WTC11 (cell line): ENCODE measurements at regions not wholly inside any gene's neighbourhood (a gene's known extent, or its start where the extent isn't known, plus 50 kb on each side); places are given as distances from the start of the nearest gene placed in this dataset.

Experiments
- ATAC-seq: fragments of 200-7000 bp; cut with Tn5 transposase; 2 replicates; pipeline ENCODE4 v1.10.0; 2021; ENCODE audit warnings: mild to moderate bottlenecking, moderate library complexity
- CTCF ChIA-PET: fragments of 300-600 bp; sonication (Branson Sonifier 250); formaldehyde crosslinking; loops from one replicate; lab custom pipeline; 2021; ENCODE audit warnings: antibody characterized with exemption; lab: Charles Lee
- POLR2A ChIA-PET: fragments of 350-600 bp; sonication (Branson Sonifier 250); formaldehyde crosslinking; loops from one replicate; lab custom pipeline; 2021; ENCODE audit warnings: antibody characterized with exemption; lab: Charles Lee
- DNase-seq: peaks from one replicate; pipeline ENCODE4 v3.0.0; 2021; ENCODE audit warnings: low spot score
- H3K27ac Mint-ChIP-seq: 2 replicates; pipeline ENCODE4 v1.8.0; 2021; ENCODE audit warnings: mixed read lengths
- H3K27me3 Mint-ChIP-seq: 2 replicates; pipeline ENCODE4 v1.8.0; 2021; ENCODE audit warnings: low read depth, mild to moderate bottlenecking, moderate library complexity, mixed read lengths
- H3K36me3 Mint-ChIP-seq: 2 replicates; pipeline ENCODE4 v1.8.0; 2021; ENCODE audit warnings: mixed read lengths
- H3K4me1 Mint-ChIP-seq: 2 replicates; pipeline ENCODE4 v1.8.0; 2022; ENCODE audit warnings: mixed read lengths
- H3K4me3 Mint-ChIP-seq: 2 replicates; pipeline ENCODE4 v1.8.0; 2021; ENCODE audit warnings: mild to moderate bottlenecking, moderate library complexity, mixed read lengths
- H3K9me3 Mint-ChIP-seq: 2 replicates; pipeline ENCODE4 v1.8.0; 2021; ENCODE audit warnings: mixed read lengths
- ATF1 ChIP-seq: sonication (generic); formaldehyde crosslinking; IDR thresholded peaks from 2 replicates; pipeline ENCODE4 v1.8.1; 2023; ENCODE audit warnings: mild to moderate bottlenecking, moderate library complexity, missing genetic modification reagents
- CREM ChIP-seq: sonication (generic); formaldehyde crosslinking; IDR thresholded peaks from 2 replicates; pipeline ENCODE4 v1.8.1; 2022; ENCODE audit warnings: mild to moderate bottlenecking, missing genetic modification reagents, moderate library complexity
- FOXP1 ChIP-seq: sonication (generic); formaldehyde crosslinking; IDR thresholded peaks from 2 replicates; pipeline ENCODE4 v1.8.0; 2022; ENCODE audit warnings: missing genetic modification reagents, mild to moderate bottlenecking, moderate library complexity, borderline replicate concordance
- GTF2I ChIP-seq: fragments of 250-450 bp; sonication (Bioruptor Pico); conservative IDR thresholded peaks from 2 replicates; pipeline ENCODE4 v1.4.0; 2021; ENCODE audit warnings: mild to moderate bottlenecking
- HMGA2 ChIP-seq: fragments of 250-450 bp; sonication (Bioruptor Pico); IDR thresholded peaks from 2 replicates; pipeline ENCODE4 v1.4.0; 2021; ENCODE audit warnings: mild to moderate bottlenecking, moderate library complexity
- JAZF1 ChIP-seq: fragments of 250-450 bp; sonication (Bioruptor Pico); IDR thresholded peaks from 2 replicates; pipeline ENCODE4 v1.9.0; 2021; ENCODE audit warnings: moderate library complexity, mild to moderate bottlenecking, inconsistent platforms
- NFE2L1 ChIP-seq: sonication (generic); formaldehyde crosslinking; IDR thresholded peaks from 2 replicates; pipeline ENCODE4 v1.8.1; 2023; ENCODE audit warnings: missing genetic modification reagents
- NR2C2 ChIP-seq: sonication (generic); formaldehyde crosslinking; IDR thresholded peaks from 2 replicates; pipeline ENCODE4 v1.8.0; 2022; ENCODE audit warnings: mild to moderate bottlenecking, missing genetic modification reagents
- NR3C1 ChIP-seq: sonication (generic); formaldehyde crosslinking; conservative IDR thresholded peaks from 2 replicates; pipeline ENCODE4 v1.8.1; 2023; ENCODE audit warnings: low read depth, mild to moderate bottlenecking, missing genetic modification reagents
- OVOL2 ChIP-seq: fragments of 250-450 bp; sonication (Bioruptor Pico); IDR thresholded peaks from 2 replicates; pipeline ENCODE4 v1.9.0; 2021; ENCODE audit warnings: mild to moderate bottlenecking, borderline replicate concordance
- RORB ChIP-seq: fragments of 250-450 bp; sonication (Bioruptor Pico); IDR thresholded peaks from 2 replicates; pipeline ENCODE4 v1.9.0; 2021; ENCODE audit warnings: mild to moderate bottlenecking
- SMAD3 ChIP-seq: sonication (generic); formaldehyde crosslinking; IDR thresholded peaks from 2 replicates; pipeline ENCODE4 v1.8.0; 2022; ENCODE audit warnings: missing genetic modification reagents, mild to moderate bottlenecking, borderline replicate concordance
- SMAD4 ChIP-seq: sonication (generic); formaldehyde crosslinking; IDR thresholded peaks from 2 replicates; pipeline ENCODE4 v1.8.0; 2022; ENCODE audit warnings: mild to moderate bottlenecking, missing genetic modification reagents
- SP1 ChIP-seq: sonication (generic); formaldehyde crosslinking; conservative IDR thresholded peaks from 2 replicates; pipeline ENCODE4 v1.8.1; 2022; ENCODE audit warnings: missing genetic modification reagents
- TCF7 ChIP-seq: sonication (generic); formaldehyde crosslinking; IDR thresholded peaks from 2 replicates; pipeline ENCODE4 v1.8.0; 2022; ENCODE audit warnings: mild to moderate bottlenecking, low read depth, missing genetic modification reagents, moderate library complexity
- TEAD1 ChIP-seq: sonication (generic); formaldehyde crosslinking; IDR thresholded peaks from 2 replicates; pipeline ENCODE4 v1.8.0; 2022; ENCODE audit warnings: mild to moderate bottlenecking, missing genetic modification reagents
- ZNF263 ChIP-seq: sonication (generic); formaldehyde crosslinking; IDR thresholded peaks from 2 replicates; pipeline ENCODE4 v1.8.1; 2022; ENCODE audit warnings: low read depth, mild to moderate bottlenecking, moderate library complexity, missing genetic modification reagents
- ZNF423 ChIP-seq: fragments of 250-450 bp; sonication (Bioruptor Pico); IDR thresholded peaks from 2 replicates; pipeline ENCODE4 v2.1.2; 2022; ENCODE audit warnings: mild to moderate bottlenecking, moderate library complexity
- TF ChIP-seq, protein P1 (sequence below): sonication (generic); formaldehyde crosslinking; IDR thresholded peaks from 2 replicates; pipeline ENCODE4 v1.8.0; 2023; ENCODE audit warnings: mild to moderate bottlenecking, missing genetic modification reagents
- TF ChIP-seq, protein P2 (sequence below): sonication (generic); formaldehyde crosslinking; IDR thresholded peaks from 2 replicates; pipeline ENCODE4 v1.8.1; 2022; ENCODE audit warnings: low read depth, missing genetic modification reagents, borderline replicate concordance
- TF ChIP-seq, protein P3 (sequence below): sonication (generic); formaldehyde crosslinking; IDR thresholded peaks from 2 replicates; pipeline ENCODE4 v1.8.1; 2023; ENCODE audit warnings: mild to moderate bottlenecking, moderate library complexity, missing genetic modification reagents
- TF ChIP-seq, protein P4 (sequence below): sonication (generic); formaldehyde crosslinking; IDR thresholded peaks from 2 replicates; pipeline ENCODE4 v1.8.0; 2023; ENCODE audit warnings: missing genetic modification reagents
- TF ChIP-seq, protein P5 (sequence below): sonication (generic); formaldehyde crosslinking; IDR thresholded peaks from 2 replicates; pipeline ENCODE4 v1.8.1; 2022; ENCODE audit warnings: mild to moderate bottlenecking, missing genetic modification reagents, moderate library complexity, borderline replicate concordance
- TF ChIP-seq, protein P6 (sequence below): sonication (generic); formaldehyde crosslinking; IDR thresholded peaks from 2 replicates; pipeline ENCODE4 v1.8.1; 2023; ENCODE audit warnings: mild to moderate bottlenecking, missing genetic modification reagents
- TF ChIP-seq, protein P7 (sequence below): fragments of 250-450 bp; sonication (Bioruptor Pico); IDR thresholded peaks from 2 replicates; pipeline ENCODE4 v1.9.0; 2021; ENCODE audit warnings: mild to moderate bottlenecking
- TF ChIP-seq, protein P8 (sequence below): fragments of 200-600 bp; IDR thresholded peaks from 2 replicates; pipeline ENCODE4 v1.8.0; 2022; ENCODE audit warnings: antibody characterized with exemption

DNA sequence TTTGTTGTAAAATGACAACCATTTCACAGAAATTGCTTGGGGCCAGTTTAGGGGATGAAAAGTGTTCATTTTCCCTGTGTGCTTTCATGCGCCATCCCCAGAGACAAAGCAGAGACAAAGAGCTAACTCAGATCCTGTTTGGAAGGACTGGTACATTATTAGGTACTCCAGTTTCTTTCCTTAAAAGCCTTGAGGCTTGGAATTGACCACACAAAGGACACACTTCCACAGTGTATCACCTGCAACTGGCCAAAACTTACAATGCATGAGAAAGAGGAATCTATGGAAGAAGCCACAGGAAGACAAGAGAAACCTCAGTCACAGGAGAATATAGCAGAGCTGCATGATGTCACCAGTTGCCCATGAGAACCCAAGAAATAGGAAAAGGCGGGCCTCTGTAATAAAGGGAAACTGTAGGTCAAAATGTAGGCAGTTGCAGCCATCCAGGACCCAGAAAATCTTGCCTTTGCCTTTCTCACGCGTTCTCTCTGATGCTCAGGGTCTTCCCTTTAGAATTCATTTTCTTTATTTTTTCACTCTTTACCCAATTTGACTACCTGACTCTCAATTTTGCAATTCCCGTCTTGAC, 339.0 kb downstream of the RMST start:
- Mint-ChIP-seq H3K36me3 (no peaks in the 10 kb centered on the region), H3K9me3 (peaks cover 5% of the 10 kb centered on the region; the same call in 1 of the 2 replicates), H3K27me3 (no peaks in the 10 kb centered on the region), H3K4me1 (peaks cover 31% of the 10 kb centered on the region), H3K4me3 (no peak overlapping the region), H3K27ac (peak overlapping the region; percentile 43; the same call in 1 of the 2 replicates)
- ChIA-PET POLR2A (no interaction called here), CTCF (no interaction called here)
- TF ChIP-seq, protein P1, sequence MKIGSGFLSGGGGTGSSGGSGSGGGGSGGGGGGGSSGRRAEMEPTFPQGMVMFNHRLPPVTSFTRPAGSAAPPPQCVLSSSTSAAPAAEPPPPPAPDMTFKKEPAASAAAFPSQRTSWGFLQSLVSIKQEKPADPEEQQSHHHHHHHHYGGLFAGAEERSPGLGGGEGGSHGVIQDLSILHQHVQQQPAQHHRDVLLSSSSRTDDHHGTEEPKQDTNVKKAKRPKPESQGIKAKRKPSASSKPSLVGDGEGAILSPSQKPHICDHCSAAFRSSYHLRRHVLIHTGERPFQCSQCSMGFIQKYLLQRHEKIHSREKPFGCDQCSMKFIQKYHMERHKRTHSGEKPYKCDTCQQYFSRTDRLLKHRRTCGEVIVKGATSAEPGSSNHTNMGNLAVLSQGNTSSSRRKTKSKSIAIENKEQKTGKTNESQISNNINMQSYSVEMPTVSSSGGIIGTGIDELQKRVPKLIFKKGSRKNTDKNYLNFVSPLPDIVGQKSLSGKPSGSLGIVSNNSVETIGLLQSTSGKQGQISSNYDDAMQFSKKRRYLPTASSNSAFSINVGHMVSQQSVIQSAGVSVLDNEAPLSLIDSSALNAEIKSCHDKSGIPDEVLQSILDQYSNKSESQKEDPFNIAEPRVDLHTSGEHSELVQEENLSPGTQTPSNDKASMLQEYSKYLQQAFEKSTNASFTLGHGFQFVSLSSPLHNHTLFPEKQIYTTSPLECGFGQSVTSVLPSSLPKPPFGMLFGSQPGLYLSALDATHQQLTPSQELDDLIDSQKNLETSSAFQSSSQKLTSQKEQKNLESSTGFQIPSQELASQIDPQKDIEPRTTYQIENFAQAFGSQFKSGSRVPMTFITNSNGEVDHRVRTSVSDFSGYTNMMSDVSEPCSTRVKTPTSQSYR (CRISPR knock-in tag) = no peak
- no peak for TF ChIP-seq NR3C1
- TF ChIP-seq SMAD4 (CRISPR knock-in tag) = no peak
- no peak for TF ChIP-seq SP1 (CRISPR knock-in tag)
- no peak for TF ChIP-seq SMAD3 (CRISPR knock-in tag)
- TF ChIP-seq RORB (CRISPR knock-in tag) = no peak
- TF ChIP-seq TCF7 (CRISPR knock-in tag) = no peak
- TF ChIP-seq ZNF423 (CRISPR knock-in tag) = no peak
- no peak for TF ChIP-seq NR2C2
- TF ChIP-seq JAZF1 (CRISPR knock-in tag) = no peak
- TF ChIP-seq, protein P2, sequence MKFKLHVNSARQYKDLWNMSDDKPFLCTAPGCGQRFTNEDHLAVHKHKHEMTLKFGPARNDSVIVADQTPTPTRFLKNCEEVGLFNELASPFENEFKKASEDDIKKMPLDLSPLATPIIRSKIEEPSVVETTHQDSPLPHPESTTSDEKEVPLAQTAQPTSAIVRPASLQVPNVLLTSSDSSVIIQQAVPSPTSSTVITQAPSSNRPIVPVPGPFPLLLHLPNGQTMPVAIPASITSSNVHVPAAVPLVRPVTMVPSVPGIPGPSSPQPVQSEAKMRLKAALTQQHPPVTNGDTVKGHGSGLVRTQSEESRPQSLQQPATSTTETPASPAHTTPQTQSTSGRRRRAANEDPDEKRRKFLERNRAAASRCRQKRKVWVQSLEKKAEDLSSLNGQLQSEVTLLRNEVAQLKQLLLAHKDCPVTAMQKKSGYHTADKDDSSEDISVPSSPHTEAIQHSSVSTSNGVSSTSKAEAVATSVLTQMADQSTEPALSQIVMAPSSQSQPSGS (CRISPR knock-in tag) = no peak
- no peak for TF ChIP-seq FOXP1 (CRISPR knock-in tag)
- TF ChIP-seq, protein P3, sequence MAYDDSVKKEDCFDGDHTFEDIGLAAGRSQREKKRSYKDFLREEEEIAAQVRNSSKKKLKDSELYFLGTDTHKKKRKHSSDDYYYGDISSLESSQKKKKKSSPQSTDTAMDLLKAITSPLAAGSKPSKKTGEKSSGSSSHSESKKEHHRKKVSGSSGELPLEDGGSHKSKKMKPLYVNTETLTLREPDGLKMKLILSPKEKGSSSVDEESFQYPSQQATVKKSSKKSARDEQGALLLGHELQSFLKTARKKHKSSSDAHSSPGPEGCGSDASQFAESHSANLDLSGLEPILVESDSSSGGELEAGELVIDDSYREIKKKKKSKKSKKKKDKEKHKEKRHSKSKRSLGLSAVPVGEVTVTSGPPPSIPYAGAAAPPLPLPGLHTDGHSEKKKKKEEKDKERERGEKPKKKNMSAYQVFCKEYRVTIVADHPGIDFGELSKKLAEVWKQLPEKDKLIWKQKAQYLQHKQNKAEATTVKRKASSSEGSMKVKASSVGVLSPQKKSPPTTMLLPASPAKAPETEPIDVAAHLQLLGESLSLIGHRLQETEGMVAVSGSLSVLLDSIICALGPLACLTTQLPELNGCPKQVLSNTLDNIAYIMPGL (CRISPR knock-in tag) = no peak
- TF ChIP-seq ATF1 (CRISPR knock-in tag) = no peak
- no peak for TF ChIP-seq TEAD1 (CRISPR knock-in tag)
- TF ChIP-seq OVOL2 = no peak
- TF ChIP-seq CREM (CRISPR knock-in tag) = no peak
- TF ChIP-seq, protein P4, sequence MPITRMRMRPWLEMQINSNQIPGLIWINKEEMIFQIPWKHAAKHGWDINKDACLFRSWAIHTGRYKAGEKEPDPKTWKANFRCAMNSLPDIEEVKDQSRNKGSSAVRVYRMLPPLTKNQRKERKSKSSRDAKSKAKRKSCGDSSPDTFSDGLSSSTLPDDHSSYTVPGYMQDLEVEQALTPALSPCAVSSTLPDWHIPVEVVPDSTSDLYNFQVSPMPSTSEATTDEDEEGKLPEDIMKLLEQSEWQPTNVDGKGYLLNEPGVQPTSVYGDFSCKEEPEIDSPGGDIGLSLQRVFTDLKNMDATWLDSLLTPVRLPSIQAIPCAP = no peak
- TF ChIP-seq, protein P5, sequence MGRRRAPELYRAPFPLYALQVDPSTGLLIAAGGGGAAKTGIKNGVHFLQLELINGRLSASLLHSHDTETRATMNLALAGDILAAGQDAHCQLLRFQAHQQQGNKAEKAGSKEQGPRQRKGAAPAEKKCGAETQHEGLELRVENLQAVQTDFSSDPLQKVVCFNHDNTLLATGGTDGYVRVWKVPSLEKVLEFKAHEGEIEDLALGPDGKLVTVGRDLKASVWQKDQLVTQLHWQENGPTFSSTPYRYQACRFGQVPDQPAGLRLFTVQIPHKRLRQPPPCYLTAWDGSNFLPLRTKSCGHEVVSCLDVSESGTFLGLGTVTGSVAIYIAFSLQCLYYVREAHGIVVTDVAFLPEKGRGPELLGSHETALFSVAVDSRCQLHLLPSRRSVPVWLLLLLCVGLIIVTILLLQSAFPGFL (CRISPR knock-in tag) = no peak
- ATAC-seq (no peak), DNase-seq (no peak)

DNA sequence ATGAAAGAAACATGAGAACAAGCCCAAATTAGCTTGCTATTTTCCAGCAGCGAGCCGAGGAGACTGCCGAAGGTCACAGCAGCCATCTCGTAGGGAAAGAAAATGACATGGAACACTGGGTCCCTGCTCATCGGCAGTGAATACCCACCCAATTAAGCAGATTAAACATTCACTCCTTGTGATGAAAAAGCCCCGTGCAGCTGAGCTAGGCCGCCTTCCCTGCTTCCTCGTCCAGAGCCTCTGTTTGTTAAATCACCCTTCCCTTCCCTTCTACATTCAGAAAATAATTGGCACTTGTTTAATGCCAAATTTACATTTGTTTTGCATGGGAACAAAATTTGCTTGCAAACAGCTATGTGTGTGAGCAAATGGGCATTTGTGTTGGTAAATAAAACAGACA, 342.5 kb downstream of the RMST start:
- TF ChIP-seq, protein P6, sequence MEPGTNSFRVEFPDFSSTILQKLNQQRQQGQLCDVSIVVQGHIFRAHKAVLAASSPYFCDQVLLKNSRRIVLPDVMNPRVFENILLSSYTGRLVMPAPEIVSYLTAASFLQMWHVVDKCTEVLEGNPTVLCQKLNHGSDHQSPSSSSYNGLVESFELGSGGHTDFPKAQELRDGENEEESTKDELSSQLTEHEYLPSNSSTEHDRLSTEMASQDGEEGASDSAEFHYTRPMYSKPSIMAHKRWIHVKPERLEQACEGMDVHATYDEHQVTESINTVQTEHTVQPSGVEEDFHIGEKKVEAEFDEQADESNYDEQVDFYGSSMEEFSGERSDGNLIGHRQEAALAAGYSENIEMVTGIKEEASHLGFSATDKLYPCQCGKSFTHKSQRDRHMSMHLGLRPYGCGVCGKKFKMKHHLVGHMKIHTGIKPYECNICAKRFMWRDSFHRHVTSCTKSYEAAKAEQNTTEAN (CRISPR knock-in tag) = no peak
- TF ChIP-seq ZNF263 (no peak), SMAD3 (CRISPR knock-in tag) (no peak), GTF2I (no peak), HMGA2 (CRISPR knock-in tag) (no peak), ZNF423 (CRISPR knock-in tag) (no peak), NR2C2 (no peak), NFE2L1 (CRISPR knock-in tag) (no peak)
- TF ChIP-seq, protein P7, sequence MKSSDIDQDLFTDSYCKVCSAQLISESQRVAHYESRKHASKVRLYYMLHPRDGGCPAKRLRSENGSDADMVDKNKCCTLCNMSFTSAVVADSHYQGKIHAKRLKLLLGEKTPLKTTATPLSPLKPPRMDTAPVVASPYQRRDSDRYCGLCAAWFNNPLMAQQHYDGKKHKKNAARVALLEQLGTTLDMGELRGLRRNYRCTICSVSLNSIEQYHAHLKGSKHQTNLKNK (CRISPR knock-in tag) = no peak
- TF ChIP-seq, protein P8, sequence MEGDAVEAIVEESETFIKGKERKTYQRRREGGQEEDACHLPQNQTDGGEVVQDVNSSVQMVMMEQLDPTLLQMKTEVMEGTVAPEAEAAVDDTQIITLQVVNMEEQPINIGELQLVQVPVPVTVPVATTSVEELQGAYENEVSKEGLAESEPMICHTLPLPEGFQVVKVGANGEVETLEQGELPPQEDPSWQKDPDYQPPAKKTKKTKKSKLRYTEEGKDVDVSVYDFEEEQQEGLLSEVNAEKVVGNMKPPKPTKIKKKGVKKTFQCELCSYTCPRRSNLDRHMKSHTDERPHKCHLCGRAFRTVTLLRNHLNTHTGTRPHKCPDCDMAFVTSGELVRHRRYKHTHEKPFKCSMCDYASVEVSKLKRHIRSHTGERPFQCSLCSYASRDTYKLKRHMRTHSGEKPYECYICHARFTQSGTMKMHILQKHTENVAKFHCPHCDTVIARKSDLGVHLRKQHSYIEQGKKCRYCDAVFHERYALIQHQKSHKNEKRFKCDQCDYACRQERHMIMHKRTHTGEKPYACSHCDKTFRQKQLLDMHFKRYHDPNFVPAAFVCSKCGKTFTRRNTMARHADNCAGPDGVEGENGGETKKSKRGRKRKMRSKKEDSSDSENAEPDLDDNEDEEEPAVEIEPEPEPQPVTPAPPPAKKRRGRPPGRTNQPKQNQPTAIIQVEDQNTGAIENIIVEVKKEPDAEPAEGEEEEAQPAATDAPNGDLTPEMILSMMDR = no peak
- H3K27ac Mint-ChIP-seq = no peak overlapping the region
- no peaks in the 10 kb centered on the region for H3K27me3 Mint-ChIP-seq
- H3K4me3 Mint-ChIP-seq = no peak overlapping the region
- H3K9me3 Mint-ChIP-seq = no peaks in the 10 kb centered on the region
- ChIA-PET POLR2A (no interaction called here), CTCF (no interaction called here)
- H3K4me1 Mint-ChIP-seq = peaks cover 26% of the 10 kb centered on the region
- H3K36me3 Mint-ChIP-seq = no peaks in the 10 kb centered on the region
- no peak for ATAC-seq
- no peak for DNase-seq
